ENCODE measurements at regions not wholly inside any gene's neighbourhood (a gene's known extent, or its start where the extent isn't known, plus 50 kb on each side); places are given as distances from the start of the nearest gene placed in this dataset.

- TF ChIP-seq POLR2A (IDR thresholded peaks at IDR 0.05) (no peak), EP300 (IDR thresholded peaks at IDR 0.05) (no peak), POLR2AphosphoS5 (IDR thresholded peaks at IDR 0.05) (no peak)
- TF ChIP-seq, protein P1, sequence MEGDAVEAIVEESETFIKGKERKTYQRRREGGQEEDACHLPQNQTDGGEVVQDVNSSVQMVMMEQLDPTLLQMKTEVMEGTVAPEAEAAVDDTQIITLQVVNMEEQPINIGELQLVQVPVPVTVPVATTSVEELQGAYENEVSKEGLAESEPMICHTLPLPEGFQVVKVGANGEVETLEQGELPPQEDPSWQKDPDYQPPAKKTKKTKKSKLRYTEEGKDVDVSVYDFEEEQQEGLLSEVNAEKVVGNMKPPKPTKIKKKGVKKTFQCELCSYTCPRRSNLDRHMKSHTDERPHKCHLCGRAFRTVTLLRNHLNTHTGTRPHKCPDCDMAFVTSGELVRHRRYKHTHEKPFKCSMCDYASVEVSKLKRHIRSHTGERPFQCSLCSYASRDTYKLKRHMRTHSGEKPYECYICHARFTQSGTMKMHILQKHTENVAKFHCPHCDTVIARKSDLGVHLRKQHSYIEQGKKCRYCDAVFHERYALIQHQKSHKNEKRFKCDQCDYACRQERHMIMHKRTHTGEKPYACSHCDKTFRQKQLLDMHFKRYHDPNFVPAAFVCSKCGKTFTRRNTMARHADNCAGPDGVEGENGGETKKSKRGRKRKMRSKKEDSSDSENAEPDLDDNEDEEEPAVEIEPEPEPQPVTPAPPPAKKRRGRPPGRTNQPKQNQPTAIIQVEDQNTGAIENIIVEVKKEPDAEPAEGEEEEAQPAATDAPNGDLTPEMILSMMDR (IDR thresholded peaks at IDR 0.05), result no peak
Observed at GRCh38 chrX:20414066-20414465, 147.4 kb upstream of the RPS6KA3 start.

All from sigmoid colon (tissue), 4 donors.